KMS-11 (cell line): ENCODE measurements at regions not wholly inside any gene's neighbourhood (a gene's known extent, or its start where the extent isn't known, plus 50 kb on each side); places are given as distances from the start of the nearest gene placed in this dataset.
"Not testable (repeated sequence)": the region's sequence is repeated elsewhere in the genome, so short reads cannot be mapped to it uniquely, and the experiment has no call there.

Source experiments
- H2AFZ ChIP-seq: fragments of 200-600 bp; sonication (generic); 2 replicates; pipeline ENCODE4 v1.6.1; 2016; ENCODE audit warnings: antibody characterized with exemption, mixed run types, low read depth
- H3K27ac ChIP-seq: fragments of 200-600 bp; sonication (generic); 2 replicates; pipeline ENCODE4 v1.6.1; 2016; ENCODE audit warnings: mild to moderate bottlenecking, mixed run types
- H3K27me3 ChIP-seq: fragments of 200-600 bp; sonication (generic); 2 replicates; pipeline ENCODE4 v1.6.1; 2017; ENCODE audit warnings: mild to moderate bottlenecking, low read depth, mixed run types, moderate library complexity; ENCODE audit not compliant: insufficient read depth
- H3K36me3 ChIP-seq: fragments of 200-600 bp; sonication (generic); 2 replicates; pipeline ENCODE4 v1.6.1; 2017; ENCODE audit warnings: mild to moderate bottlenecking, mixed run types; ENCODE audit not compliant: insufficient read depth
- H3K4me1 ChIP-seq: fragments of 200-600 bp; sonication (generic); 2 replicates; pipeline ENCODE4 v1.6.1; 2016; ENCODE audit warnings: mild to moderate bottlenecking, low read depth, mixed run types; ENCODE audit not compliant: poor library complexity, severe bottlenecking
- H3K4me2 ChIP-seq: fragments of 200-600 bp; sonication (generic); 2 replicates; pipeline ENCODE4 v1.7.0; 2016; ENCODE audit warnings: mild to moderate bottlenecking, mixed run types
- H3K4me3 ChIP-seq: fragments of 200-600 bp; sonication (generic); IDR thresholded peaks from 2 replicates; pipeline ENCODE4 v1.6.1; 2017; ENCODE audit warnings: low read depth, low read length, mixed read lengths; ENCODE audit not compliant: insufficient read depth
- H3K79me2 ChIP-seq: fragments of 200-600 bp; sonication (generic); 2 replicates; pipeline ENCODE4 v1.6.1; 2016; ENCODE audit warnings: low read depth, mixed run types; ENCODE audit not compliant: insufficient read depth
- H3K9ac ChIP-seq: fragments of 200-600 bp; sonication (generic); 2 replicates; pipeline ENCODE4 v1.6.1; 2016; ENCODE audit warnings: mild to moderate bottlenecking, mixed run types
- H4K20me1 ChIP-seq: fragments of 200-600 bp; sonication (generic); 2 replicates; pipeline ENCODE4 v1.6.1; 2016; ENCODE audit warnings: mild to moderate bottlenecking, mixed run types; ENCODE audit not compliant: insufficient read depth

DNA sequence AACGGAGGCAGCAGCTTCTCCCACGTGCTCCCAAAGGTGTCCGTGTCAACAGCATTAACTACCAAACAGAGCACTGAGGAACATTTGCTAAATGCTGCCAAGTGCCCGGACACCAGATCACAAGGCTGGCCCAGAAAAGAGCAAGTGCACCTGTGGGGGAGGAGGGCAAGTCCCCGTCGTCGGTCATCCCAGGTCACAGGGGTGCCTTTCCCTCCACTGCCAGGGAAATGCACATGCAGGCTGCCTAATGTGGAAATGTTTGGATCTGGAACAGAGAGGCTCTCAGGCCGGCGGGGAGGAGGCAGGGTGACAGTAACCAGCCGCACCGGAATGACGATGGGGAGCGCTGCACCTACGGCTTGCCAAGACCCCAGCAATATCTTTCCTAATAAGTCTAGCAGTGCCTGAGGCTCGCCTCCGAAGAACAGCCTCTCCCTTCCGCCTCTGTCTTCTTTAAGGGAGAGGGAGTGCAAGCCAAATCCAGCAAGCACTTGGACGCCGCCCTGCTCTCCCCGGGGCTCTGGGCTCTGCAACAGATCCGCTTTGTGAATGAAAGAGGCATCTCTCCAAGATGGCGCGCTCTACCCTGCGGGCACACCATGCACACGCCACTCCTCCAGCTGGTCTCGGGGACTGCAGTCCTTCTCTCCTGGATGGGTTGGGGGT, 206.3 kb upstream of the IRF2BP2 start:
- H3K9ac ChIP-seq, H3K27me3 ChIP-seq, H3K36me3 ChIP-seq, H3K4me1 ChIP-seq, H3K4me3 ChIP-seq, H2AFZ ChIP-seq, H4K20me1 ChIP-seq, H3K4me2 ChIP-seq, H3K27ac ChIP-seq, H3K79me2 ChIP-seq: not testable (repeated sequence)

DNA sequence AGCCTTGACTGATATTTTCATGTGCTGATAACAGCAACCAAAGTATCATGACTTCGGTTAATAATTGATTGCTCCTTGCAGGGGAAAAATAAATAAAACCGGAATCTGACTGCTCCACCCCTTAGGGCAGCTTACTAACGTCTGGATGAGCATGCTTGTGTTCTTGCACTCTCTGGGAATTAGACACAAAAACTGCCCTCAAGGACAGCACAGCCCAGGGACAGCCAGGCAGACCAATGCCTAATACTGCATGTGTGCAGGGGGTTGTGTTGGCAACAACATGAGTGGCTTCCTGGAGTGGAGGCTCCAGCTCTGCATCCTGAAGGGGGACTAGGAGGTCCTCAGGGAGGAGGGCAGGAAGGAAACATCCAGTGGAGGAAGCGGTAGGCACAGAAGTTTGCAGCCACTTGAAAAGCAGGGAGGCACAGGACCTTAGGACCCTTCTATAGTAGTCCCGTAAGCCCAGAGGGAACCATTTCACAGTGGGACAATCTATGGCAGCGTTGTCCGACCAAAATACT, 205.4 kb upstream of the IRF2BP2 start:
- H3K79me2 ChIP-seq, H3K36me3 ChIP-seq, H4K20me1 ChIP-seq, H3K4me1 ChIP-seq, H3K4me3 ChIP-seq, H3K27me3 ChIP-seq, H2AFZ ChIP-seq, H3K9ac ChIP-seq, H3K27ac ChIP-seq, H3K4me2 ChIP-seq: not testable (repeated sequence)

- H3K9ac ChIP-seq, H3K4me1 ChIP-seq, H3K4me3 ChIP-seq, H3K27me3 ChIP-seq, H4K20me1 ChIP-seq, H3K36me3 ChIP-seq, H3K27ac ChIP-seq, H3K4me2 ChIP-seq, H3K79me2 ChIP-seq, H2AFZ ChIP-seq: not testable (repeated sequence)
Measured at GRCh38 chr1:234814235-234814634, 204.3 kb upstream of the IRF2BP2 start.

DNA sequence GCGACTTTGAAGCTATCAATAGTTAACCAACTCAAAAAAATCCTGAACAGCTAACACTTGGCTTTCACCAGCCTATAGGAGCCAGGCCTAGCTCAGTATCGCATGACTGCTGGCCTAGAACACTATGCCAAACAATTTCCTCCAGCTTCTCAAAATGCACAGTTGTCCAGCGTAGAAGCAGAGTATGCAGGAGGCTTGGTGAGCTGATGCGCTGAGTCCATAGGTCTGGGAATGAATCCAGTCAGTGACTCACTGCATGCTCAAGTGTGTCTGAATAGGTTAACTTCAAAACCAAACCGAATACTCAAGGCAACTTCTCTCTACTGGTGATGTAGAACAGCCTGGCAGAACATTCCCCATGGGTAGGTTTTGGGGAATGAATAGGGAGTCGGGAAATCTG, 201.8 kb upstream of the IRF2BP2 start:
- H3K4me3 ChIP-seq, H3K36me3 ChIP-seq, H4K20me1 ChIP-seq, H3K27me3 ChIP-seq, H3K4me1 ChIP-seq, H3K79me2 ChIP-seq, H2AFZ ChIP-seq, H3K4me2 ChIP-seq, H3K27ac ChIP-seq, H3K9ac ChIP-seq: not testable (repeated sequence)

DNA sequence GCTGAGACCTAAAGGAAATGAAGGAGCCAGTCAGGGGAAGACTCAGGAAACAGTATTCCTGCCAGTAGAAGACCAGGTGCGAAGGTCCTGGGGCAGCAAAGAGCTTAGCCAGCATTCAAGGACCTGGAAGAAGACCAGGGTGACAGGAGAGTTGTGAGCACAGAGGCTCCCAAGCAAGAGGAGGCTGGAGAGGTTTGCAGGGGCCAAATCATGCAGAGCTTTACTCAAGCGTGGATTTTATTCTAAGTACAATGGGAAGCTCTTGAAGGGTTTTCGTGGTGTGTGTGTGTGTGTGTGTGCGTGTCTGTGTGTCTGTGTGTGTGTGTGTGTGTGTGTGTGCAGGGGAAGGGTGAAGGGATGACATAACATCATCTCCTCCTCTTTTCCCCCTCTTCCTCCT, 200.7 kb upstream of the IRF2BP2 start:
- not testable (repeated sequence) for H3K4me2 ChIP-seq, H3K79me2 ChIP-seq, H3K9ac ChIP-seq, H3K27ac ChIP-seq, H4K20me1 ChIP-seq, H3K4me1 ChIP-seq, H2AFZ ChIP-seq, H3K27me3 ChIP-seq, H3K4me3 ChIP-seq, H3K36me3 ChIP-seq

DNA sequence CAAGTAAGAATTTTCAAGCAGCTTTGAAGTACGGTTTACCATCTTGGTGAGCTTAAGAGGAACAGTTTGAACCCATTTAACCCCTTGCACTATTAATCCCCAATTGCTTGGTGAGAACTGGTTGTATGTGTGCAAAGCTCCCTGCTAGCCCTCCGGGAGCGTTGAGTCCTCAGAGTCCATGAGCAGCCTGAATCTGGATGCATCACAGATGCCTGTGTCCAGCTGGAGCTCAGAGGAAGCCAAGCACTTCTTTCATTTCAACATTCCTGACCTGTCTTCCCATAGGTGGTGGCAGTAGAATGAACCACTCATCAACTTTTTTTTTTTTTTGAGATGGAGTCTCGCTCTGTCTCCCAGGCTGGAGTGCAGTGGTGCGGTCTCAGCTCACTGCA, 199.9 kb upstream of the IRF2BP2 start:
- not testable (repeated sequence) for H3K4me1 ChIP-seq, H3K4me2 ChIP-seq, H4K20me1 ChIP-seq, H3K27ac ChIP-seq, H3K36me3 ChIP-seq, H3K9ac ChIP-seq, H3K27me3 ChIP-seq, H3K4me3 ChIP-seq, H3K79me2 ChIP-seq, H2AFZ ChIP-seq

DNA sequence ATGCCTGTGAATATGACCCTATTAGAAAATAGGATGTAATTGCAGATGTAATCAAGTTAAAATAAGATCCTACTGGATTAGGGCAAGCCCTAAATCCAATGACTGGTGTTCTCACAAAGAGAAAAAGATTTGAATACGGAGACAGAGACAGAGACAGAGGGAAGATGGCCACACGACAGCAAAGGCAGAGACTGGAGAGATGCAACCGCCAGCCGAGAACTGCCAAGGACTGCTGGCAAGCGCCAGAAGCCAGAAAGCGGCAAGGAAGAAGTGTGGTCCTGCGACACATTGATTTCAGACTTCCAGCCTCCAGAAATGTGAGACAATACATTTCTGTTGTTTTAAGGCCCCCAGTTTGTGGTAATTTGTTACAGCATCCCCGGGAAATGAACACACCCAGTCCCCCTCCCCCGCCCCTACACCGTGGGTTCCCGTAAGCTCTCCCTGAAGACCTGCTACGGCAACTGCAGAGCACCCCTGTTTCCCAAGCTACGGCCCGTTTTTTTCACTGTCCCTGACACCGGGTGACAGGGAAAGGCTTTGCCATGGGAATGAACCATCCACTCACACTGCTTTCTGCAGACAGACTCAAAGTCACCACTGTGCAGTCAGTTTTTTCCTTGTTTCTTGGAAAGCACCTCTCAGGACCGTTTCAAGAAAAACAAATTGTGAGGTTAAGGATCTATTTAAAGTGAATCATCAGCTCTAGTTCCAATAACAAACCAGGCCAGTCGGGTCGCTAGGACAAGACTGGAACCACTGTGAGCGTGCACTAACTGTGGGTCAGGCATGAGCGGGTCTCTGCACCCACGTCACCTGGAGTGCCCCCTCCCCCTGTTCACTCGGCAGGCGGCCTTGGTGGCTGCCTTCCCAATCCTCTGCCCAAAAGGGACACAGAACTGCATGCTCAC, 199.2 kb upstream of the IRF2BP2 start:
- not testable (repeated sequence) for H3K27ac ChIP-seq, H3K4me2 ChIP-seq, H4K20me1 ChIP-seq, H3K79me2 ChIP-seq, H3K9ac ChIP-seq, H2AFZ ChIP-seq, H3K27me3 ChIP-seq, H3K4me3 ChIP-seq, H3K4me1 ChIP-seq, H3K36me3 ChIP-seq

DNA sequence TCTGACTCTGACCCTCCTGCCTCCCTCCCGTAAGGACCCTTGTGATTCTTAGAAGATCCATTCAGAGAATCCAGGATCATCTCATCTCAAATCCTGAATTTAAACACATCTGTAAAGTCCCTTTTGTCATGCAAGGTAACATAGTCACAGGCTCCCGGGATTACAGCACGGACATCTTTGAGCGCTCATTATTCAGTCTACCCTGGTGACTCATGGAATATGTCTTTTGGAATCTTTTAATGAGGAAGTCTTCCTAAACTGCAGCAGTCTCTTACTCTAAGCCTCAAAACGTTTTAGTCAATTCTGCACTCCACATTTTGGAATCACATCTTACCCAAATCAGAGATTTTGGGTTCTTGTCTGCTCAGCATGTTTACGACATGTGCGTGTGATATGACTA, 198.5 kb upstream of the IRF2BP2 start:
- H3K27me3 ChIP-seq, H4K20me1 ChIP-seq, H2AFZ ChIP-seq, H3K4me2 ChIP-seq, H3K9ac ChIP-seq, H3K4me1 ChIP-seq, H3K36me3 ChIP-seq, H3K27ac ChIP-seq, H3K4me3 ChIP-seq, H3K79me2 ChIP-seq: not testable (repeated sequence)

DNA sequence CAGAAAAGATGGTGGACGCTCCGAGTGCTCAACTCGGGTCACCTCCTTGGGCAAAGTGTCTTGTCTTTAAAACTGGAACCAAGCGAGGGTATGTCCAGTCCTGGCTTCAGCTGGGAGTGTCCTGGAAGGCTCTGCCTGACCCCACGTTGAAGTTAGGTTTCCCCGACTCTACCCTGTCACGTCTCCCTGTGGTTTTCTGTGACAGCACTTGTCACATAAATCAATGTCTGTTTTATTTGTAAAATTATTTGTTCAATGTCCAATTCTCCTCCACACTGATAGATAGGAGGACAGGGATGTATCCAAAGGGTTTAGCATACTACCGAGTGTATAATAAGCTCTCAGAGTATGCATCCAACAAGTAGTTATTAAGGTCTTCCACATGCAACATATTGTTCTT, 197.7 kb upstream of the IRF2BP2 start:
- not testable (repeated sequence) for H3K4me2 ChIP-seq, H3K27me3 ChIP-seq, H3K9ac ChIP-seq, H3K4me1 ChIP-seq, H3K79me2 ChIP-seq, H3K4me3 ChIP-seq, H4K20me1 ChIP-seq, H3K36me3 ChIP-seq, H3K27ac ChIP-seq, H2AFZ ChIP-seq

DNA sequence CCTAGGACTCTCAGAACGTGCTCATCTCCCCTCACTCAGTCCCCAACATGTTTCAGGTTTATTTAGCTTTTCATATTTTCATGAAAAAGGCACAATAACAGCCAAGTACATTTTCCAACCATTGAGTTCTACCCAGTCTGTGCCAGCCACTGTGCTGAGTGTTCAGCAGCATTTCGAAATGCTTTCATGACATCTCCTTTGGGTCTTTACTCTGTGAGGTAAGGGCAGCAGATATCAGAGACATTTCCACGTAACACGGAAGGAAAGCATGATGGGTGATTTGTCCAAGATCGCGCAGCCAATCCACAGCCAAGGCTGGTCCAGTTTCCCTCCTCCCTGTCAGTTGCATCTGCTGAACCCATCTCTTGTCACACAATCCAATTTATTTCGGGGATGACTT, 192.6 kb upstream of the IRF2BP2 start:
- not testable (repeated sequence) for H3K4me2 ChIP-seq, H3K79me2 ChIP-seq, H3K36me3 ChIP-seq, H4K20me1 ChIP-seq, H3K4me3 ChIP-seq, H3K27ac ChIP-seq, H2AFZ ChIP-seq, H3K4me1 ChIP-seq, H3K9ac ChIP-seq, H3K27me3 ChIP-seq
